Activated CD4-positive, alpha-beta T cell treated with anti-CD3 and anti-CD28 coated beads, Interleukin-2, amount 50 U/mL, for 1 hour (primary cell): ENCODE measurements at regions not wholly inside any gene's neighbourhood (a gene's known extent, or its start where the extent isn't known, plus 50 kb on each side); places are given as distances from the start of the nearest gene placed in this dataset.

Experiments used
- DNase-seq: peaks from one replicate; pipeline ENCODE4 v3.0.0-alpha.2; 2020

- no peak for DNase-seq
Observed at GRCh38 chr2:226515344-226516055, 284.1 kb downstream of the IRS1 start.

- DNase-seq: no peak
Observed at GRCh38 chr2:226514895-226515294, 284.7 kb downstream of the IRS1 start.

GRCh38 chr2:226511311-226511710 lies 288.3 kb downstream of the IRS1 start:
- DNase-seq: no peak

- no peak for DNase-seq
Observed at GRCh38 chr2:226508683-226509082, 290.9 kb downstream of the IRS1 start.

- no peak for DNase-seq
Observed at GRCh38 chr2:226508005-226508404, 291.6 kb downstream of the IRS1 start.

- no peak for DNase-seq
Observed at GRCh38 chr2:226497146-226497909, 302.3 kb downstream of the IRS1 start.

- no peak for DNase-seq
Observed at GRCh38 chr2:226496273-226496550, 303.4 kb downstream of the IRS1 start.

GRCh38 chr2:226495466-226496272 lies 304.0 kb downstream of the IRS1 start:
- DNase-seq: no peak

- DNase-seq: no peak
Observed at GRCh38 chr2:226491112-226491511, 308.5 kb downstream of the IRS1 start.

GRCh38 chr2:226489775-226490541 lies 309.7 kb downstream of the IRS1 start:
- no peak for DNase-seq

GRCh38 chr2:226488034-226488433 lies 311.6 kb downstream of the IRS1 start:
- DNase-seq: no peak

GRCh38 chr2:226487573-226487972 lies 312.0 kb downstream of the IRS1 start:
- no peak for DNase-seq

- DNase-seq: no peak
Observed at GRCh38 chr2:226483745-226484619, 315.6 kb downstream of the IRS1 start.

GRCh38 chr2:226483143-226483542 lies 316.5 kb downstream of the IRS1 start:
- DNase-seq: no peak

- no peak for DNase-seq
Observed at GRCh38 chr2:226478109-226478809, 321.4 kb downstream of the IRS1 start.

- DNase-seq: no peak
Observed at GRCh38 chr2:226477221-226478108, 322.2 kb downstream of the IRS1 start.

- DNase-seq: no peak
Observed at GRCh38 chr2:226475650-226476049, 324.0 kb downstream of the IRS1 start.

- no peak for DNase-seq
Observed at GRCh38 chr2:226474131-226474530, 325.5 kb downstream of the IRS1 start.

- DNase-seq: no peak
Observed at GRCh38 chr2:226471987-226472470, 327.6 kb downstream of the IRS1 start.

GRCh38 chr2:226467633-226468032 lies 332.0 kb downstream of the IRS1 start:
- no peak for DNase-seq
